GM11168 (cell line): ENCODE measurements at regions not wholly inside any gene's neighbourhood (a gene's known extent, or its start where the extent isn't known, plus 50 kb on each side); places are given as distances from the start of the nearest gene placed in this dataset.
"Not testable (repeated sequence)": the region's sequence is repeated elsewhere in the genome, so short reads cannot be mapped to it uniquely, and the experiment has no call there.

Experiments used
- in situ Hi-C: fragments of 300-500 bp; cut with MboI; formaldehyde crosslinking; loops from one replicate; pipeline ENCODE4 v1.12.0; 2022; ENCODE audit warnings: low sequenced_read_pairs; ENCODE audit not compliant: unreplicated experiment

DNA sequence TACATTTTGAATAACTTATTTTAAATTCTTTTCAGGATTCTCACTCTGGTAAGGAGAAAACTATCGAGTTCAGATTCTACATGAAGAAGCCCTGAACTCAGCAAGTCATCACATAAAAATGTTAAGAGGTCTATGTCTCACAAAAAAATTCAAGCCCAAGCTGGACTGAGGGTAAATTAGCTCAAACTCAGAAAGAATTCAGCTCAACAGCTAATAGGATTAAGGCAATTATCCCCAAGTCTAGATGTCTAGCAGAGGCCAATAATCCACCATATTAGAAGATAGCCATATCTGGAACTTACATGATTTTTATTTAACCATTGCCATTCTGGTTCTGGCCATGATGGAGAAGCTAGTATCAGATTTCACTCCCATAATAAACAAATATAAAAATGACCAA is 909.7 kb downstream of the PLOD2 start:
- in situ Hi-C loops: no loop called here

DNA sequence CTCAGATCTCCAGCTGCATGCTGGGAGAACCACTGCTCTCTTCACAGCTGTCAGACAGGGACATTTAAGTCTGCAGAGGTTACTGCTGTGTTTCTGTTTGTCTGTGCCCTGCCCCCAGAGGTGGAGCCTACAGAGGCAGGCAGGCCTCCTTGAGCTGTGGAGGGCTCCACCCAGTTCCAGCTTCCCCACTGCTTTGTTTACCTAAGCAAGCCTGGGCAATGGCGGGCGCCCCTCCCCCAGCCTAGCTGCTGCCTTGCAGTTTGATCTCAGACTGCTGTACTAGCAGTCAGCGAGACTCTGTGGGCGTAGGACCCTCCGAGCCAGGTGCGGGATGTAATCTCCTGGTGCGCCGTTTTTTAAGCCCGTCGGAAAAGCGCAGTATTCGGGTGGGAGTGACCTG is 903.0 kb downstream of the PLOD2 start:
- in situ Hi-C loops: not testable (repeated sequence)

DNA sequence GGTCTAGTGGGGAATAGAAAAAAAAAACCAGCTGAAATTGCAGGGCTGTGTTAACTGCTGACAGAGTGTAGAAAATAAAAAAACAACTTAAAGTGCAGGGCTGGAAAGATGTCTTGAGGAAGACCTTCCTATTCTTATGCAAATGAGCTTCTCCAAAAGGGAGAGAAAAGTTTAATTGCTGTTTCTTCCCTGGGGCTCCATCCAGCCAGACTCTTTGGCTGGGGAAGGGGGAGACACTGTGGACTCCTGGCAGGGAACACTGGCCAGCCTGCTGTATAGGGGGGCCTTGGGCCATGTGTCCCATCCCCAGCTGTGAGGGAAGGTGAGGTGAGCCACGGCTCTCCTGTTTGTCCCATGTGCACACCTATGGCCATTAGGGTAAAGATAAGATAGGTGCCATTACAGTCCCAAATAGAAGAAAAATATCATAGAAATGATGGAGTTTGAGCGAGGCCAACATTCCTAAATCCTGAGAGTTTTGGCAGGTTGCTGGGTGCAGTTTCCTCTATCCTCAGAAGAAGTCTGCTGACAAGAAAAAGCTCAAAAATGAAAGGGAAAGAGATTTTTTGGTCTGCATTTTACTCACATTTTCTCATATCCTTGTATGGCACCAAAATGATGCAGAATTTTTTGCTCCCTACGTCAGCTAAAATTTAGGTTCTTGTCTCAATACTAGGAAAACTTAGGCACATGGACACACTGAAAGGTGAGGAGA is 901.7 kb downstream of the PLOD2 start:
- in situ Hi-C loops: no loop called here

DNA sequence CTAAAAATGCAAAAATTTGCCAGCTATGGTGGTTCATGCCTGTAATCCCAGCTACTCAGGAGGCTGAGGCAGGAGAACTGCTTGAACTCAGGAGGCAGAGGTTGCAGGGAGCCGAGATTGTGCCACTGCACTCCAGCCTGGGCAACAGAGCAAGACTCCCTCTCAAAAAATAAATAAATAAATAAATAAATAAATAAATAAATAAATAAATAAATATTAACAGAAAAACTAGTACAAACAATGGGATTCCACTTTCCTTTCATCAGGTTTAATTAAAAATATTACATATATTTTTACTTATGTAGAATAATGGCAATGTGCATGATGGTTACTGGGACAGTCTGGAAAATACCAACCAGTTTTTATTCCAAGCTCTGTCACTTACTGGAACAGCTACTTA is 897.5 kb downstream of the PLOD2 start:
- in situ Hi-C loops: not testable (repeated sequence)

DNA sequence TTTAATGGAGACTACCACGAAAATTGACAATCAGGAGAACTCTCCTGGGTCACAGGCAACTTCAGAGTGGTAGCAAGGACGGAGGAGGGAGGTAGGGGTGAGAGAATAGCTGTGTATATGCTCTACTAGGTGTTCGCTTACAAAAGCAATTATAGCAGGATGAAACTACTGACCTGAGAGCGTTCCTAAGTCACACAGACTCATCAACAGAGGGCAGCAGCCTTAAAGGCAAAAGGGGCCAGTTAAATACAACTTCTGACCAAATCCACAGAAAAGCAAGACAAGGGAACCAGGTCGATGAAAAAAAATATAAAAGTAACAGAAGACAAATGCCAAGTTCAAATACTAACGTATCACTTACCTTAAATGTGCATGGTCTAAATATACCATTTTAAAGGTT is 894.6 kb downstream of the PLOD2 start:
- in situ Hi-C loops: no loop called here

DNA sequence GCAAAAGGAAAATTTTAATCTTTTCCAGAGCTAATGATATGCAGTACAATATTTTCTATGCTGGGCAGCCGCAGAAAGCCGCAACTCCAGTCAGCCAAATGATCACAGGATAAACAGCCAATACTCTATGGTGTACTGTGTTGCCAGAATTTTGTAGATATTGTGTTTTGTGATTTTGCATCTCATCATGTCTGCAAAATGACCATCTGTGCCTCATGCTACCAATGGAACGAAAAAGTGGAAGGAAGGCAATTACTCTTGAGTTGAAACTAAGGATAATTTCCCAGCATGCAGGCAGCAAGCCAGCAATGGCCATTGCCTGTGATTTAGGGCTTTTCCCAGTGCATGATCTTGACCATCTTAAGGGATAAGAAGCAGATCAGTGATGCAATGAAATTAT is 891.9 kb downstream of the PLOD2 start:
- in situ Hi-C loops: no loop called here

DNA sequence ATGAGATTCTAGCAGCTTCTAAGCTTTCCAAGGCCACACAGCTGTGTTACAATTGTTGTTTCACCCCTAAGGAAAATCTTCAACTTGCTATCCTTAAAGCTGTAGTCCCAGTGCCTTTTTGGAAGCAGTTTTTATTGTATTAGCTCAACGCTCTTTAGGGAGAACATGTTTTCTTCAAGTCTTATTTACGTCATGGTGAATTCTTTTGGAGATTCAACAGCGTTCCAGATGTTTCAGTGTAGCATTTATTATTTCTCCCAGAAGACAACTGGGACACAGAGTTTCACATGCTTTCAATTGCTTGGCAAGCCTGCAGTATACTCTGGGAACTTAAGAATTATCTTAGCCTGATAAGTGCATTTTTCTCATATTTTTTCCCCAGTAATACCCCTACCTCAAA is 888.3 kb downstream of the PLOD2 start:
- in situ Hi-C loops: no loop called here

DNA sequence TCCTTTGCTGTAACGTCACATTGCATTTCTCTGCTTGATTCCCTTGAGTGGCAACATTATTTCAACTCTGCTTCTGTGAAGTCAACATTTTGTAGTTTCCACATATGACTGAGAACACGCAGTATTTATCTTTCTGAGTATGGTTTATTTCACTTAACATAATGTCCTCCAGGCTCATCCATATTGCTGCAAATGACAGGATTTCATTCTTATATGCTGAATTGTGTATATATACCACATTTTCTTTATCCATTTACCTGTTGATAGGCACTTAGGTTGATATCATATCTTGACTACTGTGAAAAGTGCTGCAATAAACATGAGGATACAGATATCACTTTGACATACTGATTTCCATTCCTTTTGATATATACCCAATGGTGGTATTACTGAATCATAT is 878.5 kb downstream of the PLOD2 start:
- in situ Hi-C loops: no loop called here

DNA sequence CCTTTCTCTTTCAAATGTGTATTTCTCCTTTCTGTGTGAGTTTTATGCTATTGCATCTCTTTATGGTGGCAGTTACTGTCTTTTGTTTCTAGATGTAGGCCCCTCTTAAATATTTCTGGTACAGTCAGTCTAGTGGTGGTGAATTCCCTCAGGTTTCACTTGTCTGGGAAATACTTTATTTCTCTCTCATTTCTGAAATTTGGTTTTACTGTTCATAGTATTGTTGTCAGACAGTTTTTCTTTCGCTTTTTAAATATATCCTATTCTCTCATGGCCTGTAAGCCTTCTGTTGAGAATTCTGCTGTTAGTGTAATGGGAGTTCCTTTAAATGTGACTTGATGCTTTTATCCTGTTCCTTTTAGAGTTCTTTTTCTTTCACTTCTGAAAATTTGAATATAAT is 874.0 kb downstream of the PLOD2 start:
- in situ Hi-C loops: no loop called here

DNA sequence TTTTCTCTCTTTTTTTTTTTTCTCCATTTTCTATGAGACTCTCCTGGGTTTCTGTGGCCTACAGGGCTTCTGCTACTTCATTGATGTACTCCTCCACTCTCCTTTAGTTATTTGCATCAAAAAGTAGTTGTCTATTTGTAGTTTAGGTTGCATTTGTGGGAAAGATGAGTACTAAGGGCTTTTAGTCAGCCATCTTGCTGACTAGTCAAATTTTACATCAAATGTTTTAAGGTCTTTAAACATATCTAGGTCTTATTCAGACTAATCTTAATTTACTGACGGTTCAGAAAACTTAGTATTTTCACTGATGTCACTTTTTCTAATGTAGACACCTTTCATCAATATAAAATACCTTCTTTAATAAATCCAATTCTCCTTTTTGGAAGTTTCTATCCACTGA is 871.0 kb downstream of the PLOD2 start:
- in situ Hi-C loops: no loop called here

DNA sequence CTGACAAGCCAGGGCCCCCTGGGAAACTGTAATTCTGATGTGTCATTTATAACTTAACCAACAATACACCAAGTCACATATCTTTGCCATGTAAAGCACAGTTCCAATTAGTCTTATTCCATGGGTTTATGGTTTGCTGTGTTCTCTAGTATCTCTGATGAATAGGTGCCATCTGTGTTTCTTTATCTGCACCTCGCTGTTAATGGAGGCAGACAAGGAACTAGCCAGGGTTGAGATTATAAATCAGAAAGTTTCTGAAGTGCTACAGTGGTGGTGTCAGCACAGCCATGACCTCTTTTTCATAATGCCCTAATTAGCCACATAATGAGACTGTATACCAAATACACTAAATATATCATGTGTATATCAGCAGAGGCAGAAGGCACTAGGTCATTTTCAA is 866.4 kb downstream of the PLOD2 start:
- in situ Hi-C loops: no loop called here

DNA sequence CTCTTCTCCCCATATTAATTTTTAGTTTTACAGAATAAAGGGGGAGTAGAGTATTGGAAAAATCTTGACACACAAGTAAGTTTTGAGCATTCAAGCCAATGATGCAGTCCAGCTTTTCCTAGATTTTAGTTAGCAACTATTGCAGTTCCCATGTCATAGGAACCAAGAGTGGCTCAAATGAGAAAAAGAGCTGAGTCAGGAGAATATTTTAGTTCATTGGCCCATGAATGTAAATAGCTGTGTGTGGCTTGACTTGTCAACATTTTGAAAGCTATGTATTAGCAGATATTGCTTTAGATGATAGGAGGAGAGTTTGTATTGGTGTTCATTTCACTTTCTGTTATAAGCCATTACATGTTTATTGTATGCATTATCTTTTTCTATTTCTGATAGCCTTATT is 853.7 kb downstream of the PLOD2 start:
- in situ Hi-C loops: no loop called here

DNA sequence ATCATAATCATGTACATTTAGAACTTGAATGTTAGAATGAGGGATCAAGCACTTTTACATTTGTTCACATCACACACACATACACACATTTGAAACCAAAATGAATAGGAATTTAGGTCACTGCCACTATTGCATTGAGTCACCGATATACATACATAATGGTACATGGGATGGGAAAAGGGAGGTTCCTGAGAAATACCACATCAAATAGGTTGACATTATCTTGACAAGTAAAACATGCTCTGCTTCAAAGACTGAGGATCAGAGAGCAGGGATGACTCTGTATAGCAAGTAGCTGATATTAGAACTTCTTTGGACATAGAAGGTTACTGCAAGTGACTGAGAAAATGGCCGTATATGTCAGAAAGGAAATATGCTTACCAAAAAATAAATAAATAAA is 847.2 kb downstream of the PLOD2 start:
- in situ Hi-C loops: no loop called here

DNA sequence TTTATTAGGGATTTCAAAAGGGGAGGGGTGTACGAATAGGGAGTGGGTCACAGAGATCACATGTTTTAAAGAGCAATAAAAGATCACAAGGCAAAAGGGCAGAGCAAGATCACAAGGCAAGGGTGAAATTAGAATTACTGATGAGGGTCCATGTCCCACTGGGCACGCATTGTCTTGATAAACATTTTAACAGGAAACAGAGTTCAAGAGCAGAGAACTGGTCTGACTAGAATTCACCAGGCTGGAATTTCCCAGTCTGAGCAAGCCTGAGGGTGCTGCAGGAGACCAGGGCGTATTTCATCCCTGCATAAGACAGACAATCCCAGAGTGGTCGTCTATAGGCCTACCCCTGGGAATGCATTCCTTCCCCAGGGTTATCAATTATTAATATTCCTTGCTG is 844.7 kb downstream of the PLOD2 start:
- in situ Hi-C loops: not testable (repeated sequence)

DNA sequence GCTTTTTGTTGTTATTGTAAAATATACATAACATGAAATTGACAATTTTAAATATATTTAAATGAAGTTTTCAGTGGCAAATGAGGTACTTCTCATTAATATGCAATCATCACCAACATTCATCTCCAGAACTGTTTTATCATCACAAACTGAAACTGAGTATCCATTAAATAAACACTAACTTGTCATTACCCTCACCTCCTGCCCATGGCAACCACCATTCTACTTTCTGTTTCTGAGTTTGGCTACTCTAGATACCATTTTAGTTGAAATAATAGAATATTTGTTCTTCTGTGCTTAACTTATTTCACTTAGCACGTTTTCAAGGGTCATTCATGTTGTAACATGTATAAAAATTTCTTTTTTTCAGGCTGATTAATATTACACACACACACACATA is 834.3 kb downstream of the PLOD2 start:
- in situ Hi-C loops: no loop called here

DNA sequence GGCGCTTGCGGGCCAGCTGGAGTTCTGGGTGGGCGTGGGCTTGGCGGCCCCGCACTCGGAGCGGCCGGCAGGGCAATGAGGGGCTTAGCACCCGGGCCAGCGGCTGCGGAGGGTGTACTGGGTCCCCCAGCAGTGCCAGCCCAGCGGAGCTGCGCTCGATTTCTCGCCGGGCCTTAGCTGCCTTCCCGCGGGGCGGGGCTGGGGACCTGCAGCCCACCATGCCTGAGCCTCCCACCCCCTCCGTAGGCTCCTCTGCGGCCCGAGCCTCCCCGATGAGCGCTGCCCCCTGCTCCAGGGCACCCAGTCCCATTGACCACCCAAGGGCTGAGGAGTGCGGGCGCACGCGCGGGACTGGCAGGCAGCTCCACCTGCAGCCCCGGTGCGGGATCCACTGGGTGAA is 827.6 kb downstream of the PLOD2 start:
- in situ Hi-C loops: not testable (repeated sequence)

DNA sequence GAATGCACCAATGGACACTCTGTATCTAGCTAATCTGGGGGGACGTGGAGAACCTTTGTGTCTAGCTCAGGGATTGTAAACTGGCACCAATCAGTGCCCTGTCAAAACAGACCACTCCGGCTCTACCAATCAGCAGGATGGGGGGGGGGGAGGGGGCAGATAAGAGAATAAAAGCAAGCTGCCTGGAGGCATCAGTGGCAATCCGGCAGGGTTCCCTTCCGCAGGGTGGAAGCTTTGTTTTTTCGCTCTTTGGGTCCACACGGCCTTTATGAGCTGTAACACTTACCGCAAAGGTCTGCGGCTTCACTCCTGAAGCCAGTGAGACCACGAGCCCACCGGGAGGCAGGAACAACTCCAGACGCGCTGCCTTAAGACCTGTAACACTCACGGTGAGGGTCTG is 827.1 kb downstream of the PLOD2 start:
- in situ Hi-C loops: no loop called here

DNA sequence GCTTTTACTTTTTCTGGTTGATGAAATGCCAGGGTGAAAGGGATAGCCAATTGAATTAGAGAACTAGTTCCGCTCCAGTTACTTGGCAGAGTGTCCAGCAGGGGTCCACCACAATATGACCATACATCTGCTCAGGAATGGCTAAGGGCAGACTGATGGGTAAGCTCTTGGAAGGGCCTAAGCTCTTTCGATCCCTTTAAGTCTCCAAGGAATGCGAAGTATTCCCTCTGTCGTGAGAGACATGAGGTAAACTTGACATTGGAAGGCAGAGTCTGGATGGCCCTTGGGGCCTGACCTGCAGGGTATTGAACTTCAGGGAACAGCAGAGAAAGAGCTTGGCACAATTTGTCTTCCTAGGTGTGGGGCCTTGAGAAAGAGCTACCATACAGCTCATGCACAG is 805.8 kb downstream of the PLOD2 start:
- in situ Hi-C loops: no loop called here

DNA sequence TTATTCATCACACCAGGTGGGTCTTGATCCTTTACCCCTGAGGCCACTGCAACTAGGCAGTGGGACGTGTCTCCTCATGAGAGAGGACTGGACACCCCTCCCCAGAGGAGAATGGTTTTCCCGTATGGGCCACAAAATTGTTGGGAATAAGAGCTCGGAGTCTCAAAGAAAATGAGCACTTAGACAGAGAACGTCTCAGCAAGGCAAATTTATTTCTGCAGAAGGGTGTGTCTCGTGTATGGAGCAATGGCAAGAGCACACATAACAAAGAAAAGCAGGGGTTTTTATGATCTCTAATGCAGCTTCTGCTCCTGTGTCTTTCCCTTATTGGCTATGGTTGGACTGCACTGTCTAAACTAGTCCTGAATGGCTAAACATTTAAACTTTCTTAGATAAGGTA is 803.5 kb downstream of the PLOD2 start:
- in situ Hi-C loops: no loop called here

DNA sequence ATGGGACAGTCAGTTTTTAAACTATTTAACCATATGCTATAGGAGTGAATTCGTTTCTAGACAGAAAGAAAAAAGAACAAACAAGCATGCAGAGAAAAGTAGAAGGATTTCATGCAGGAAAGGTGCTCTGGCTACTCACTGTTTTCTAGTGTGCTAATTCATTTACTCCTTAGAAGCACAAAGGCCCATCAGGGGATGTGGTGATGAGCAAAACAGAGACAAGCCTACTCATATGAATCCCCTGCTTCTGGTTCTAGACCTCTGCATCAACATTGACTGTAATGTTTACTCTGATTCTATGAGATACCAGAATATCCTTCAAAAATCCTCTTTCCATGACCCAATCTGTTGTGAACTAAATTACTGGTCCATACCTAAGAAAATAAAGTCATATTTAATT is 801.9 kb downstream of the PLOD2 start:
- in situ Hi-C loops: no loop called here

DNA sequence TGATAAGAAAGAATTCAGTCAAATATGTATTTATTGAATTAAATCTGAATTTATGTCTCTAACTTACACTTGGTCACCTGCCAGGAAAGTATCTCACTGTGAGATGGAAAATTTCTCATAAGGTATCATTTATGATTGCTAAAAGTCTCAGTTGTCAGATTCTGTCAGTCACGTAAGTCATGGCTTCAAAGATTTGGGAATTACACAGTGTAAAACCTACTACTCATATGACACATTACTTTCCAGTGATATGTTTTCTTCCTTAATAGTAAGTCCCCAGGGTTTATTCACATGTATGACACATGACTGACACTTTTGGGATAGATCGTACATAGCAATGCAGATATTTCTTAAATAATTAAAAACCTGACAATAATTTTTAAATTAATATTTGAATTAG is 792.2 kb downstream of the PLOD2 start:
- in situ Hi-C loops: no loop called here

DNA sequence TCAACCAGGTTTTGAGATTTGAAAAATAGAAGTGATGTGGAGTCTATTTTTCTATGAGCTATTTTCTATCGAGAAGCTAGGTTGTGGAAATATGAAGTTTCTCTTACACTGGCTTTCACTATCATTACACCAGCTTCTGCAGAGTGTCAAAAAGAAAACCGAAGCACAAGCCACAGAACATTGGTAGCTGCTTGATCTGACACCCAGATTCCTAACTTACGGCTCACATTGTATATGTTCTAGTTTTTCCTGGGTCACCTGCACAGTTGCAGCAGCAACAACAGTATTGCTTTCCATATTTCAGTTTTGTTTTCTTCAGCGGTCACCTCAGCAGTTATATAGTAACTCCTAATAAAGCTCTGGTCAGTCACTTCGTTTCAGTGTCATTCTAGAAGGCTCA is 790.1 kb downstream of the PLOD2 start:
- in situ Hi-C loops: no loop called here

DNA sequence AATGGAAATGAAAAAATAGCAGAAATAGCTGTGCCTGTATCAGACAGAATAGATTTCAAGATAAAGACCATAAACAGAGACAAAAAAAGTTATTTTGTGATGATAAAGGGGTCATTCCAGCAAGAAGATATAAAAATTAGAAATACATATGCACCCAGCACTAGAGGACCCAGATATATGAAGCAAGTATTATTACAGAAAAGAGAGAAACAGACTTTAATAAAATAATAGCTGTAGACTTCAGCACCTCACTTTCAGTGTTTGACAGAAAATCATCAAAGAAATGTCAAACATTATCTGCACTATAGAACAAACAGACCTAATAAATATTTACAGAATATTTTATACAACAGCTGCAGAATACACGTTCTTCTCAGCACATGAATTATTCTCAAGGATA is 783.7 kb downstream of the PLOD2 start:
- in situ Hi-C loops: no loop called here
